Smooth muscle cell of the brain vasculature (primary cell): ENCODE measurements at regions not wholly inside any gene's neighbourhood (a gene's known extent, or its start where the extent isn't known, plus 50 kb on each side); places are given as distances from the start of the nearest gene placed in this dataset.
"Not testable (repeated sequence)": the region's sequence is repeated elsewhere in the genome, so short reads cannot be mapped to it uniquely, and the experiment has no call there.

ENCODE experiments used
- DNase-seq: peaks from one replicate; pipeline ENCODE4 v3.0.0-alpha.2; 2012; ENCODE audit warnings: low read depth, low spot score

- DNase-seq: no peak
Observed at GRCh38 chr5:92329759-92330158, 946.6 kb upstream of the ARRDC3 start.

DNA sequence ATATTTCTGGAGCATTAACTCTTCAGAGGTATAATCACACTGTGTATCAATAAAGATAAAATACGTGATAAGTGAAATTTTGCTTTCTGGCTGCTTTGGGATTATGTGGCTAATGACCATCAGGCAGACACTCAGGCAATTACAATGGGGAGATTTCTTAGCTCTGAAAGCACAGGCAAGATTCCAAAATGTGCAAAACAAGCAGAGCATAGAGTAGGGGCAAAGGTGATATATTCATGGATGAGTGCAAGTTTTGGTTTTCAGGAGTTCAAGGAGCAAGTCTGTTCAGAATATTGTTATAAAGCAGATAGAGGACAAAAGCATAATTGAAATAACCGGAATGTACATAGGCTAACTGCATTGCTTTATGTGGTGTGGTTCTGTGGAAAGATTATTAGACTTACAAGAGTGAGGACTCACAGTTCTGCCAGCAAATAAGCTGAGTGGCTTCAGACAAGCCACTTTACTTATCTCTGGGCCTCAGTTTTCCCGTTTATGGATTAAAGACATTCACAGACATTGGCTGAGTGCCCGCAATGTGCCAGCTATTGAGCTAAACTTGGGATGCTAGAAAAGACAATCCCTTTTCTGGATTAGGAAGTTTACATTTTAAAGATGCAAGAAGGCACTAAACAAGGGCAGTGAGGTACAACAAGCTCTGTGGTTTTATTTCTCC is 945.6 kb upstream of the ARRDC3 start:
- DNase-seq: no peak

GRCh38 chr5:92320446-92320845 is 937.3 kb upstream of the ARRDC3 start:
- no peak for DNase-seq

GRCh38 chr5:92313385-92313784 is 930.3 kb upstream of the ARRDC3 start:
- no peak for DNase-seq

GRCh38 chr5:92309336-92309991 is 926.3 kb upstream of the ARRDC3 start:
- DNase-seq: peak; percentile 6

DNA sequence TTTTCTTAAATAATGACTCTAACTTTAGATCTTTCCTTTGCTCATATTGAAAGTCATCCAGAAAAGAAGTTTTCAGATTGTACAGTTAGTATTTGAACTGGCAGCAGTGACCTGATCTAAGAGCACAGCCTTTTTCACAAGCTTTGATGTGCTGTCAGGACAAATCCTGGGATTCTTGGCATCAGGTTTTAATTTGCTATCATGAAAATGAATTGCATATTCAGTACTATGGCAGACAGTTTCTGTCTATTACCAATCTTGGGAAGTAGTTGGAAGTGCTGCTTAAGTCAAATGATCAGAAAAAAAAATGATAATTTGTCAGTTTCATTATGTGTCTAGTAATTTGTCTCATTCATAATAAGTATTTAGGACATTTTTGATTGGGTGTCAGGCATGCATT is 925.6 kb upstream of the ARRDC3 start:
- no peak for DNase-seq

- DNase-seq: not testable (repeated sequence)
Observed at GRCh38 chr5:92302356-92302755, 919.2 kb upstream of the ARRDC3 start.

GRCh38 chr5:92283521-92283920 is 900.4 kb upstream of the ARRDC3 start:
- no peak for DNase-seq

DNA sequence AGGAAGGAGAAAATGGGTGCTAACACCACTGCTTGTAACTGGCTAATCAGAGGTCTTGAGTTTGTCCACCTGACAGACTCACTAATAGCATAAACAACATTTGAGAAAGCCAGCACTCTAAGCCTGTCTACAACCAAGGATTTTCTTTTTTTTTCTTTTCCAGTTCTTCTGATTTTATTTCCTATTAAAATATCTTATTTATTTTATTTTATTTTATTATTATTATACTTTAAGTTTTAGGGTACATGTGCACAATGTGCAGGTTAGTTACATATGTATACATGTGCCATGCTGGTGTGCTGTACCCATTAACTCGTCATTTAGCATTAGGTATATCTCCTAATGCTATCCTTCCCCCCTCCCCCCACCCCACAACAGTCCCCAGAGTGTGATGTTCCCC is 888.6 kb upstream of the ARRDC3 start:
- DNase-seq: not testable (repeated sequence)

DNA sequence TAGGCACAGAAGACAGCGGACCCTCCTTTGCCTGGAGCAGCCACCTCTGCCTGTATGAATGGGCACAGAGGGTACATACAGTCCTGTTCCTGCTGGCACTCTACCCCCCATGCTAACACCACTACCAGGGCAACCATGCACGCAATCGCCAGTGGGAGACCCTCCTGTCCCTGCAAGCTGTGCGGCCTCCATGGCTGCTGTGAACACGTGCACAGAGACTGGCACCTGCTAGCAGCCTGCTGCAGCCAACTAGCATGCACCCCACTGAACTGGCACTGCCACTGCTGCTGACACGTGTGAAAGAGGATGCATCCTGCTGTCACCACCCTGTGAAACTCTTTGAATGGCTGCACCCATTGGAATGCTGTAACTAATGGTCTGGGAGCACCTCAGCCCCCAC is 885.2 kb upstream of the ARRDC3 start:
- DNase-seq: no peak

GRCh38 chr5:92267830-92268229 is 884.7 kb upstream of the ARRDC3 start:
- DNase-seq: no peak

- DNase-seq: no peak
Observed at GRCh38 chr5:92265804-92266203, 882.7 kb upstream of the ARRDC3 start.

DNA sequence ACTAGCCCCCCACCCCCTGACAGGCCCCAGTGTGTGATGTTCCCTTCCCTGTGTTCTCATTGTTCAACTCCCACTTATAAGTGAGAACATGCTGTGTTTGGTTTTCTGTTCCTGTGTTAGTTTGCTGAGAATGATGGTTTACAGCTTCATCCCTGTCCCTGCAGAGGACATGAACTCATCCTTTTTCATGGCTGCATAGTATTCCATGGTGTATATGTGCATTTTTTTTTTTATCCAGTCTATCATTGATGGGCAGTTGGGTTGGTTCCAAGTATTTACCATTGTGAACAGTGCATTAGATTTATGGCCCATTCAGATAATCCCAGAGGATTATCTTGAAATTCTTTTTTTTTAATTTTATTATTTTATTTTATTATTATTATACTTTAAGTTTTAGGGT is 872.5 kb upstream of the ARRDC3 start:
- DNase-seq: not testable (repeated sequence)

- no peak for DNase-seq
Observed at GRCh38 chr5:92248518-92248917, 865.4 kb upstream of the ARRDC3 start.

GRCh38 chr5:92242170-92242569 is 859.1 kb upstream of the ARRDC3 start:
- no peak for DNase-seq

DNA sequence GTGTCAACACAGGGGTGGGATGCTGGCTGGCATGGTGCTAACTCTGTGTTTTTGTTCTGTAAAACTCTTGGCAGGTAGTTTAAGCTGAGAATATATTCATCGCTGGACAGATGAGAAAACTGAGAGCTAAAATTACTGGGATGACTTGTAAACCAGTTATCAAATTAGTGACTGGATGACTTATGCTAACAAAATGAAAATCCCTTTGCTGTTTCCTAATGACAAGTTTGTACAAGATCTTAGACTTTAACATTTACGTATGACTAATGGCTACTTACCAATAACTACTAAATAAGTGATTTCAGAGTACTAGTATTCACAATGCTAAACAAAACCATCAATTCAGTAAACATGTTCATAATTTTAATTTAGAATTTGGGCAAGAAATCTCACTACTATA is 854.8 kb upstream of the ARRDC3 start:
- DNase-seq: no peak

- DNase-seq: no peak
Observed at GRCh38 chr5:92222449-92222848, 839.3 kb upstream of the ARRDC3 start.

DNA sequence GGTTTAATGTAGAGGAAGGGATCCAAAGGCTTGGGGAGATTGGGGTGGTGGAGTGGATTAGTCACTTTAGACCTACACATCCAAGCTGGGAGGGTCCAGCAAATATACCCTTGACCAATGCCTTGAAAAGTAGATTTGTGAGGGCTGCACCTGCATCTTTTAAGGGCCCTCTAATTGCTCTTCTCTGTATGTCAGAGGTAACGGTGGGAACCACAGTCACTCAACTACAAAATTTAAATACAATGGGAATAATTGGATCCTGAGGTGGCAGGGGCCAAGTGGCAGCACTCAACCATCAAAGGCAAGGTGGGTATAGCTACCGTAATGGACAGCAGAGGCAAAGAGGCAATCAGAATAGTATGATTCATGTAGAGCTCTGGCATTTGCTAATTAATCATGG is 833.7 kb upstream of the ARRDC3 start:
- not testable (repeated sequence) for DNase-seq

DNA sequence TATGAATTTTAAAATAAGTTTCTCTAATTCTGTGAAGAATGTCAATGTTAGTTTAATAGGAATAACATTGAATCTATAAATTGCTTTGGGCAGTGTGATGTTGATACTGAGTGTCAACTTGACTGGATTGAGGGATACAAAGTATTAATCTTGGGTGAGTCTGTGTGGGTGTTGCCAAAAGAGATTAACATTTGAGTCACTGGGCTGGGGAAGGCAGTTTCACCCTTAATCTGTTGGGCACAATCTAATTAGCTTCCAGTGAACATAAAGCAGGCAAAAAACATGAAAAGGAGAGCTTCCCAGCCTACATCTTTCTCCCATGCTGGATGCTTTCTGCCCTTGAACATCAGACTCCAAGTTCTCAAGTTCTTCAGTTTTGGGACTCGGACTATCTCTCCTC is 832.0 kb upstream of the ARRDC3 start:
- no peak for DNase-seq

GRCh38 chr5:92208265-92208664 is 825.1 kb upstream of the ARRDC3 start:
- DNase-seq: no peak

- DNase-seq: no peak
Observed at GRCh38 chr5:92207151-92207550, 824.0 kb upstream of the ARRDC3 start.

GRCh38 chr5:92206681-92207080 is 823.6 kb upstream of the ARRDC3 start:
- DNase-seq: no peak

- not testable (repeated sequence) for DNase-seq
Observed at GRCh38 chr5:92199035-92199434, 815.9 kb upstream of the ARRDC3 start.

DNA sequence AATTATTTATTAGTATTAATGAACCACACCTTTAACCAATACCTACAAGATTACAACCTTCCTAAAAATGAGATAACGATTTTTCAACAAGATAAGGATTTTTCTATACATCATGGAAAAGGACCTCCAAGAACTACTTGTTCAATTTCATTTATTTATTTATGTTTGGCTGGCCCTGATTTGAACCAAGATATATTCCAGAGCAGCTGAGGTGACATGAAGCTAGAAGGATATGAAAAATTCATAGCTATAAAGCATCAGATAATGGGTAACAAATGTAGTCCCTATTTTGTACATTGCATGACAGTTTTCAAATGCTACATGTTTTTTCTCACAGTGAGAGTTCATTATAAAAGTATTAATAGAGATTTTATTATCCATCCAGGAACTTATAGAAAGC is 798.5 kb upstream of the ARRDC3 start:
- DNase-seq: no peak
